PC-9 (cell line): ENCODE measurements at regions not wholly inside any gene's neighbourhood (a gene's known extent, or its start where the extent isn't known, plus 50 kb on each side); places are given as distances from the start of the nearest gene placed in this dataset.

ENCODE experiments used
- CTCF ChIP-seq: fragments of 200-600 bp; sonication (generic); conservative IDR thresholded peaks from 2 replicates; pipeline ENCODE4 v1.6.1; 2017; ENCODE audit warnings: mixed run types, antibody characterized with exemption, mild to moderate bottlenecking, moderate library complexity
- EZH2 ChIP-seq: fragments of 200-600 bp; sonication (generic); IDR thresholded peaks from 2 replicates; pipeline ENCODE4 v1.8.0; 2017; ENCODE audit warnings: antibody characterized with exemption, low read depth

- TF ChIP-seq EZH2 (no peak), CTCF (no peak)
These were observed 418.9 kb downstream of the ARHGEF28 start for GRCh38 chr5:74044936-74045335.
